ENCODE measurements at regions not wholly inside any gene's neighbourhood (a gene's known extent, or its start where the extent isn't known, plus 50 kb on each side); places are given as distances from the start of the nearest gene placed in this dataset.

- DNase-seq (ENCODE audit: low read depth in 1 of 2, low spot score in 2 of 2), result no peak
- Histone ChIP-seq H4K91ac (replicated peaks; ENCODE audit: insufficient read length, low read length) (no peak overlapping the region), H3K14ac (ENCODE audit: insufficient read length) (no peak overlapping the region), H3K9me3 (ENCODE audit: insufficient read depth in 2 of 2, low read depth in 1 of 2, low read length in 1 of 2) (no peaks in the 10 kb centered on the region), H3K27me3 (replicated peaks in 1 of 4; ENCODE audit: control insufficient read depth in 3 of 4, extremely low read depth in 1 of 4, insufficient read depth in 3 of 4, low read length in 3 of 4) (peaks cover 0 to 1% (median 0%) of the 10 kb centered on the region in 4 experiments; a peak in 1 of 7 replicates), H3K4me3 (ENCODE audit: extremely low read depth in 1 of 4, insufficient read depth in 2 of 4, low read depth in 3 of 4, low read length in 4 of 4) (no peak overlapping the region), H4K8ac (ENCODE audit: extremely low read depth, insufficient read depth, low read length) (no peak overlapping the region), H3K27ac (ENCODE audit: low read depth, low read length) (no peak overlapping the region), H3K79me2 (ENCODE audit: control insufficient read depth in 1 of 2, insufficient read depth in 2 of 2, low read length in 2 of 2) (no peaks in the 10 kb centered on the region), H3K18ac (ENCODE audit: extremely low read depth, low read length) (no peak overlapping the region), H2BK5ac (ENCODE audit: low read depth, low read length) (no peak overlapping the region), H3K4me2 (ENCODE audit: insufficient read depth in 1 of 2, low read depth in 2 of 2, low read length in 2 of 2) (no peak overlapping the region), H3K79me1 (ENCODE audit: low read depth, low read length) (no peaks in the 10 kb centered on the region), H3K4ac (replicated peaks; ENCODE audit: insufficient read length, low read depth, low read length) (no peak overlapping the region), H2BK15ac (ENCODE audit: low read length) (no peak overlapping the region), H3K23me2 (ENCODE audit: low read depth, low read length) (no peaks in the 10 kb centered on the region), H3K56ac (replicated peaks; ENCODE audit: insufficient read length, low read depth, low read length) (no peak overlapping the region), H2BK20ac (ENCODE audit: low read length) (no peak overlapping the region), H3K36me3 (ENCODE audit: control insufficient read depth in 2 of 4, insufficient read depth in 4 of 4, low read length in 3 of 4) (no peaks in the 10 kb centered on the region), H3K23ac (ENCODE audit: insufficient read length) (no peak overlapping the region), H4K20me1 (replicated peaks in 1 of 2; ENCODE audit: control insufficient read depth in 1 of 2, insufficient read depth in 2 of 2, low read length in 2 of 2) (no peaks in the 10 kb centered on the region), H2BK12ac (ENCODE audit: low read depth, low read length) (no peak overlapping the region), H4K5ac (ENCODE audit: insufficient read length, low read depth, low read length) (no peak overlapping the region), H3K4me1 (replicated peaks in 1 of 4; ENCODE audit: control insufficient read depth in 3 of 4, insufficient read depth in 4 of 4, low read length in 3 of 4) (no peaks in the 10 kb centered on the region), H2AFZ (ENCODE audit: low read length) (no peak overlapping the region), H2AK5ac (ENCODE audit: low read depth, low read length) (no peak overlapping the region), H2BK120ac (replicated peaks; ENCODE audit: low read depth, low read length) (no peak overlapping the region), H3K9ac (replicated peaks in 1 of 4; ENCODE audit: extremely low read depth in 1 of 4, low read depth in 3 of 4, low read length in 3 of 4) (no peak overlapping the region)
- no peak for FAIRE-seq
- WGBS, 2 experiments (ENCODE audit: extremely low coverage in 1 of 2, insufficient coverage in 1 of 2, insufficient read length in 1 of 2, insufficient replicate concordance in 2 of 2, low coverage in 1 of 2, low lambda C conversion rate in 2 of 2, missing lambda C conversion rate in 1 of 2), result 91% methylated on average over 3 of the region's 3 CpGs; no CpG with 5 or more reads in 1 of the 2 experiments
- ChIA-PET POLR2A (ENCODE audit: partially characterized antibody) (no interaction called here), CTCF (ENCODE audit: partially characterized antibody) (no interaction called here)
- TF ChIP-seq SP4 (IDR thresholded peaks at IDR 0.05; ENCODE audit: low read length), result no peak
- no peak for TF ChIP-seq RBBP5 (IDR thresholded peaks at IDR 0.05; ENCODE audit: borderline replicate concordance, low read depth, low read length)
- no peak for TF ChIP-seq GTF2F1 (IDR thresholded peaks at IDR 0.05; ENCODE audit: borderline replicate concordance, low read depth, low read length)
- no peak for TF ChIP-seq BRCA1 (IDR thresholded peaks at IDR 0.05; ENCODE audit: low read depth, low read length)
- TF ChIP-seq MAFK (IDR thresholded peaks at IDR 0.05; ENCODE audit: low read depth, low read length), result no peak
- no peak for TF ChIP-seq NANOG (IDR thresholded peaks at IDR 0.05; ENCODE audit: insufficient read depth, low read depth, low read length, poor library complexity, severe bottlenecking)
- TF ChIP-seq EGR1 (IDR thresholded peaks at IDR 0.05; ENCODE audit: borderline replicate concordance, low read depth, low read length), result no peak
- TF ChIP-seq CBX5 (IDR thresholded peaks at IDR 0.05; ENCODE audit: low read depth, low read length), result no peak
- TF ChIP-seq RAD21 (IDR thresholded peaks at IDR 0.05 in 1 of 2, conservative IDR thresholded peaks at IDR 0.05 in 1 of 2; ENCODE audit: low read depth in 2 of 2, low read length in 2 of 2), result no peak
- TF ChIP-seq HDAC6 (IDR thresholded peaks at IDR 0.05; ENCODE audit: low read depth, low read length), result no peak
- TF ChIP-seq SIRT6 (IDR thresholded peaks at IDR 0.05; ENCODE audit: low read length), result no peak
- TF ChIP-seq, protein P1, sequence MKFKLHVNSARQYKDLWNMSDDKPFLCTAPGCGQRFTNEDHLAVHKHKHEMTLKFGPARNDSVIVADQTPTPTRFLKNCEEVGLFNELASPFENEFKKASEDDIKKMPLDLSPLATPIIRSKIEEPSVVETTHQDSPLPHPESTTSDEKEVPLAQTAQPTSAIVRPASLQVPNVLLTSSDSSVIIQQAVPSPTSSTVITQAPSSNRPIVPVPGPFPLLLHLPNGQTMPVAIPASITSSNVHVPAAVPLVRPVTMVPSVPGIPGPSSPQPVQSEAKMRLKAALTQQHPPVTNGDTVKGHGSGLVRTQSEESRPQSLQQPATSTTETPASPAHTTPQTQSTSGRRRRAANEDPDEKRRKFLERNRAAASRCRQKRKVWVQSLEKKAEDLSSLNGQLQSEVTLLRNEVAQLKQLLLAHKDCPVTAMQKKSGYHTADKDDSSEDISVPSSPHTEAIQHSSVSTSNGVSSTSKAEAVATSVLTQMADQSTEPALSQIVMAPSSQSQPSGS (IDR thresholded peaks at IDR 0.05; ENCODE audit: low read length), result no peak
- no peak for TF ChIP-seq CHD2 (IDR thresholded peaks at IDR 0.05; ENCODE audit: low read length)
- TF ChIP-seq TBP (IDR thresholded peaks at IDR 0.05; ENCODE audit: low read depth, low read length), result no peak
Observed at GRCh38 chr11:80937842-80938241, 1497.0 kb upstream of the TENM4 start.

All from H1 (cell line).